ENCODE measurements at regions not wholly inside any gene's neighbourhood (a gene's known extent, or its start where the extent isn't known, plus 50 kb on each side); places are given as distances from the start of the nearest gene placed in this dataset.

DNA sequence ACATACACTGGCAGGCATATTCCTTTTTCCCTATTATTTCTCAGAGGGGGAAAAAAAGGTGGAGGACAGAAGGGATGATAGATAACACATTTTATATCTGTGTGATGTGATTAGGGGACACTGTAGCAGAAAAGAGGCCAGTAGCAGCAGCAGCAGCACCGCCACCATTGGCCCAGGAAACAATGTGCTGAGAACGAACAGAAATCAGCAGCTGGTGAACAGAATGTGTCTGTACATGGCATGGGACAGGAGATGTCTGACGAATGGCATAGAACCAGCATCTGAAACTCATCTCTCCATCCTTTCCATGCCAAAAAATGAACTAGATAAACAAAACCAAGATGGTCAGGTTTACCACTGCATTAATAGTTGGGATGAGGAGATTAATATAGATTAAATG, 936.1 kb upstream of the ACVR2A start:
- H3K4me1 ChIP-seq (ENCODE audit: insufficient read depth, low read length, poor library complexity, severe bottlenecking), result no peaks in the 10 kb centered on the region
- H3K36me3 ChIP-seq (ENCODE audit: insufficient read depth, low read length, poor library complexity, severe bottlenecking), result no peaks in the 10 kb centered on the region
- no peak overlapping the region for H3K4me3 ChIP-seq (ENCODE audit: low read depth, low read length, poor library complexity, severe bottlenecking)
- no TSS peak for BruUV-seq (replicated peaks)
- TF ChIP-seq EZH2 (IDR thresholded peaks at IDR 0.05; ENCODE audit: borderline replicate concordance, low read depth, low read length, poor library complexity, severe bottlenecking), result no peak
- TF ChIP-seq, protein P1, sequence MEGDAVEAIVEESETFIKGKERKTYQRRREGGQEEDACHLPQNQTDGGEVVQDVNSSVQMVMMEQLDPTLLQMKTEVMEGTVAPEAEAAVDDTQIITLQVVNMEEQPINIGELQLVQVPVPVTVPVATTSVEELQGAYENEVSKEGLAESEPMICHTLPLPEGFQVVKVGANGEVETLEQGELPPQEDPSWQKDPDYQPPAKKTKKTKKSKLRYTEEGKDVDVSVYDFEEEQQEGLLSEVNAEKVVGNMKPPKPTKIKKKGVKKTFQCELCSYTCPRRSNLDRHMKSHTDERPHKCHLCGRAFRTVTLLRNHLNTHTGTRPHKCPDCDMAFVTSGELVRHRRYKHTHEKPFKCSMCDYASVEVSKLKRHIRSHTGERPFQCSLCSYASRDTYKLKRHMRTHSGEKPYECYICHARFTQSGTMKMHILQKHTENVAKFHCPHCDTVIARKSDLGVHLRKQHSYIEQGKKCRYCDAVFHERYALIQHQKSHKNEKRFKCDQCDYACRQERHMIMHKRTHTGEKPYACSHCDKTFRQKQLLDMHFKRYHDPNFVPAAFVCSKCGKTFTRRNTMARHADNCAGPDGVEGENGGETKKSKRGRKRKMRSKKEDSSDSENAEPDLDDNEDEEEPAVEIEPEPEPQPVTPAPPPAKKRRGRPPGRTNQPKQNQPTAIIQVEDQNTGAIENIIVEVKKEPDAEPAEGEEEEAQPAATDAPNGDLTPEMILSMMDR (conservative IDR thresholded peaks at IDR 0.05; ENCODE audit: low read depth, low read length), result no peak
- no peak overlapping the region for H3K27ac ChIP-seq (ENCODE audit: low read depth, low read length, poor library complexity, severe bottlenecking)
- no peaks in the 10 kb centered on the region for H3K9me3 ChIP-seq (ENCODE audit: low read depth, low read length, poor library complexity, severe bottlenecking)
- CTCF ChIA-PET, result no interaction called here
- no peak for DNase-seq (ENCODE audit: low spot score)
- POLR2A ChIA-PET (ENCODE audit: low non-redundant PET), result no interaction called here
- intact Hi-C loops (cut with micrococcal nuclease; ENCODE audit: unreplicated experiment), result no loop called here
- H3K27me3 ChIP-seq (replicated peaks; ENCODE audit: insufficient read depth, low read depth, low read length, poor library complexity), result no peaks in the 10 kb centered on the region

DNA sequence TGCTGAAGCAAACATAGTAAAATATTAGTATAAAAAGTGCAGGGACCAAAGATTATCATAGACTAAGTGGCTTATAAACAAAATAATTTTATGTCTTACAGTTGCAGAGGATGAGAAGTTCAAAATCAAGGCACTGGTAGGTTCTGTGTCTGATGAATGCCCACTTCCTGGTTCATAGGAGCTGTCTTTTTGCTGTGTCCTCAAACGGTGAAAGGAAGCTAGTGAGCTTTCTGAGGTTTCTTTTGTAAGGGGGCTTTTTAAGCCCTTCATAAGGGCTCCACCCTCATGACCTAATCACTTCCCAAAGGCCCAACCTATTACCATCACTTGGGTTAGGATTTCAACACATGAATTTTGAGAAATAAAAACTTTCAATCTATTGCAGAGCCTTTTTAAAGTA, 946.7 kb upstream of the ACVR2A start:
- Histone ChIP-seq H3K36me3 (ENCODE audit: insufficient read depth, low read length, poor library complexity, severe bottlenecking) (no peaks in the 10 kb centered on the region), H3K27me3 (replicated peaks; ENCODE audit: insufficient read depth, low read depth, low read length, poor library complexity) (no peaks in the 10 kb centered on the region), H3K9me3 (ENCODE audit: low read depth, low read length, poor library complexity, severe bottlenecking) (no peaks in the 10 kb centered on the region), H3K4me1 (ENCODE audit: insufficient read depth, low read length, poor library complexity, severe bottlenecking) (no peaks in the 10 kb centered on the region), H3K4me3 (ENCODE audit: low read depth, low read length, poor library complexity, severe bottlenecking) (no peak overlapping the region), H3K27ac (ENCODE audit: low read depth, low read length, poor library complexity, severe bottlenecking) (no peak overlapping the region)
- no peak for TF ChIP-seq EZH2 (IDR thresholded peaks at IDR 0.05; ENCODE audit: borderline replicate concordance, low read depth, low read length, poor library complexity, severe bottlenecking)
- TF ChIP-seq, protein P1 (conservative IDR thresholded peaks at IDR 0.05; ENCODE audit: low read depth, low read length), result no peak
- POLR2A ChIA-PET (ENCODE audit: low non-redundant PET), result no interaction called here
- CTCF ChIA-PET, result no interaction called here
- DNase-seq (ENCODE audit: low spot score), result no peak
- intact Hi-C loops (cut with micrococcal nuclease; ENCODE audit: unreplicated experiment), result loop anchor here (1.0 kb wide), 1 partner anchor 13 kb away; no protein-coding TSS in a partner anchor
- no TSS peak for BruUV-seq (replicated peaks)

DNA sequence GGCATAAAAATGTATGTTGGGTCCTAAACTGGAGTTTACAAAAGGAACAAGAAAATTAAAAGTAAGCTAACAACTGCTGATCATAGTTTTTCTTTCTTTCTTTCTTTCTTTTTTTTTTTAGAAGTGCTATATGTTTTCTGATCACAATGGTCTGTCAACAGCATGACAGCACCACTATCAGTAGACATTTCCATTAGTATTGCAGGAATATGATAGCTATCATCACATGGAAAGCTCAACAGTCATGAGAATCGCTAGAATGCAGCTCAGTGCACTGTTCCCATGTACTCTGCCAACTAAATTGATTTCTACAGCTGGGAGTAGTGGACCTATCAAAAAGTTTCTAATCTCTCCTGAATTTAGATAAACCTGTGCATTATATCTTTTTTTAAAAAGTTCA, 950.3 kb upstream of the ACVR2A start:
- Histone ChIP-seq H3K9me3 (ENCODE audit: low read depth, low read length, poor library complexity, severe bottlenecking) (no peaks in the 10 kb centered on the region), H3K27me3 (replicated peaks; ENCODE audit: insufficient read depth, low read depth, low read length, poor library complexity) (no peaks in the 10 kb centered on the region), H3K4me1 (ENCODE audit: insufficient read depth, low read length, poor library complexity, severe bottlenecking) (no peaks in the 10 kb centered on the region), H3K4me3 (ENCODE audit: low read depth, low read length, poor library complexity, severe bottlenecking) (no peak overlapping the region), H3K27ac (ENCODE audit: low read depth, low read length, poor library complexity, severe bottlenecking) (no peak overlapping the region), H3K36me3 (ENCODE audit: insufficient read depth, low read length, poor library complexity, severe bottlenecking) (no peaks in the 10 kb centered on the region)
- intact Hi-C loops (cut with micrococcal nuclease; ENCODE audit: unreplicated experiment), result no loop called here
- ChIA-PET CTCF (no interaction called here), POLR2A (ENCODE audit: low non-redundant PET) (no interaction called here)
- TF ChIP-seq, protein P1 (conservative IDR thresholded peaks at IDR 0.05; ENCODE audit: low read depth, low read length), result no peak
- no peak for TF ChIP-seq EZH2 (IDR thresholded peaks at IDR 0.05; ENCODE audit: borderline replicate concordance, low read depth, low read length, poor library complexity, severe bottlenecking)
- DNase-seq (ENCODE audit: low spot score), result no peak
- no TSS peak for BruUV-seq (replicated peaks)
